ENCODE measurements at regions not wholly inside any gene's neighbourhood (a gene's known extent, or its start where the extent isn't known, plus 50 kb on each side); places are given as distances from the start of the nearest gene placed in this dataset.

- no peaks in the 10 kb centered on the region for H3K27me3 ChIP-seq (ENCODE audit: control insufficient read depth in 2 of 2, insufficient read depth in 2 of 2, low read length in 2 of 2)
- no peak overlapping the region for H2AFZ ChIP-seq (ENCODE audit: low read depth, low read length)
- H3K4me2 ChIP-seq (ENCODE audit: insufficient read depth, low read length): no peak overlapping the region
- DNase-seq (ENCODE audit: low read depth, low spot score) (no peak), FAIRE-seq (no peak)
- no peak for TF ChIP-seq POLR2A (IDR thresholded peaks at IDR 0.05; ENCODE audit: low read depth, low read length)
- intact Hi-C loops (cut with micrococcal nuclease): no loop called here
- no peak overlapping the region for H3K9ac ChIP-seq (replicated peaks; ENCODE audit: extremely low read depth, insufficient read depth, low read length)
- H3K79me2 ChIP-seq (ENCODE audit: control insufficient read depth, insufficient read depth, low read length): no peaks in the 10 kb centered on the region
- no peak overlapping the region for H3K4me3 ChIP-seq (replicated peaks in 1 of 3; ENCODE audit: insufficient read depth in 1 of 3, low read depth in 1 of 3, low read length in 3 of 3)
- no peaks in the 10 kb centered on the region for H3K36me3 ChIP-seq (ENCODE audit: control insufficient read depth in 2 of 2, extremely low read depth in 1 of 2, insufficient read depth in 2 of 2, low read length in 2 of 2)
- H3K27ac ChIP-seq (ENCODE audit: insufficient read depth, low read depth, low read length): no peak overlapping the region
- H3K9me1 ChIP-seq (replicated peaks; ENCODE audit: control insufficient read depth, extremely low read depth, insufficient read depth, low read length): no peaks in the 10 kb centered on the region
- H4K20me1 ChIP-seq (replicated peaks; ENCODE audit: control insufficient read depth, extremely low read depth, insufficient read depth, low read length): no peaks in the 10 kb centered on the region
- H3K9me3 ChIP-seq (replicated peaks; ENCODE audit: control insufficient read depth, insufficient read depth, low read length): no peaks in the 10 kb centered on the region
- no peaks in the 10 kb centered on the region for H3K4me1 ChIP-seq (ENCODE audit: control insufficient read depth, extremely low read depth, insufficient read depth, low read length)
- ChIA-PET CTCF (interaction anchor here (1.3 to 2.0 kb wide), 2 partner anchors 11 to 111 kb away, joined by 3 to 5 read pairs; no protein-coding TSS in a partner anchor), POLR2A (no interaction called here)
- BruUV-seq (replicated peaks): no TSS peak
- dilution Hi-C loops (cut with MboI; ENCODE audit: extremely low pct_ligation_motif_present, low sequenced_read_pairs): no loop called here
Measured at GRCh38 chr3:87461443-87461842, 185.1 kb upstream of the POU1F1 start.

GRCh38 chr3:87461036-87461435, 184.7 kb upstream of the POU1F1 start:
- H3K4me2 ChIP-seq (ENCODE audit: insufficient read depth, low read length): no peak overlapping the region
- TF ChIP-seq POLR2A (IDR thresholded peaks at IDR 0.05; ENCODE audit: low read depth, low read length): no peak
- no peak for TF ChIP-seq EZH2 (IDR thresholded peaks at IDR 0.05; ENCODE audit: borderline replicate concordance, low read depth, low read length, severe bottlenecking)
- no peak for TF ChIP-seq CTCF (IDR thresholded peaks at IDR 0.05; ENCODE audit: extremely low read depth in 1 of 2, insufficient read depth in 1 of 2, low read depth in 1 of 2, low read length in 2 of 2)
- TF ChIP-seq JUN (IDR thresholded peaks at IDR 0.05; ENCODE audit: borderline replicate concordance, insufficient read depth, insufficient read length, low read depth): no peak
- TF ChIP-seq MAX (IDR thresholded peaks at IDR 0.05; ENCODE audit: insufficient read depth, insufficient read length): no peak
- no peak for TF ChIP-seq GATA2 (IDR thresholded peaks at IDR 0.05; ENCODE audit: insufficient read depth, insufficient read length, low read depth, low read length)
- H3K4me3 ChIP-seq (replicated peaks in 1 of 3; ENCODE audit: insufficient read depth in 1 of 3, low read depth in 1 of 3, low read length in 3 of 3): no peak overlapping the region
- no peak overlapping the region for H3K27ac ChIP-seq (ENCODE audit: insufficient read depth, low read depth, low read length)
- H3K9me3 ChIP-seq (replicated peaks; ENCODE audit: control insufficient read depth, insufficient read depth, low read length): no peaks in the 10 kb centered on the region
- CTCF ChIA-PET: interaction anchor here (2.0 kb wide), 1 partner anchor 110 kb away, joined by 5 read pairs; no protein-coding TSS in a partner anchor
- H4K20me1 ChIP-seq (replicated peaks; ENCODE audit: control insufficient read depth, extremely low read depth, insufficient read depth, low read length): no peaks in the 10 kb centered on the region
- DNase-seq (ENCODE audit: low read depth, low spot score) (no peak), FAIRE-seq (no peak)
- intact Hi-C loops (cut with micrococcal nuclease): no loop called here
- POLR2A ChIA-PET: no interaction called here
- BruUV-seq (replicated peaks): no TSS peak
- H3K27me3 ChIP-seq (ENCODE audit: control insufficient read depth in 2 of 2, insufficient read depth in 2 of 2, low read length in 2 of 2): no peaks in the 10 kb centered on the region
- H3K9ac ChIP-seq (replicated peaks; ENCODE audit: extremely low read depth, insufficient read depth, low read length): no peak overlapping the region
- no peaks in the 10 kb centered on the region for H3K4me1 ChIP-seq (ENCODE audit: control insufficient read depth, extremely low read depth, insufficient read depth, low read length)
- H3K36me3 ChIP-seq (ENCODE audit: control insufficient read depth in 2 of 2, extremely low read depth in 1 of 2, insufficient read depth in 2 of 2, low read length in 2 of 2): no peaks in the 10 kb centered on the region
- dilution Hi-C loops (cut with MboI; ENCODE audit: extremely low pct_ligation_motif_present, low sequenced_read_pairs): no loop called here
- H3K9me1 ChIP-seq (replicated peaks; ENCODE audit: control insufficient read depth, extremely low read depth, insufficient read depth, low read length): no peaks in the 10 kb centered on the region
- H2AFZ ChIP-seq (ENCODE audit: low read depth, low read length): no peak overlapping the region
- H3K79me2 ChIP-seq (ENCODE audit: control insufficient read depth, insufficient read depth, low read length): no peaks in the 10 kb centered on the region
